ENCODE measurements at regions not wholly inside any gene's neighbourhood (a gene's known extent, or its start where the extent isn't known, plus 50 kb on each side); places are given as distances from the start of the nearest gene placed in this dataset.

DNA sequence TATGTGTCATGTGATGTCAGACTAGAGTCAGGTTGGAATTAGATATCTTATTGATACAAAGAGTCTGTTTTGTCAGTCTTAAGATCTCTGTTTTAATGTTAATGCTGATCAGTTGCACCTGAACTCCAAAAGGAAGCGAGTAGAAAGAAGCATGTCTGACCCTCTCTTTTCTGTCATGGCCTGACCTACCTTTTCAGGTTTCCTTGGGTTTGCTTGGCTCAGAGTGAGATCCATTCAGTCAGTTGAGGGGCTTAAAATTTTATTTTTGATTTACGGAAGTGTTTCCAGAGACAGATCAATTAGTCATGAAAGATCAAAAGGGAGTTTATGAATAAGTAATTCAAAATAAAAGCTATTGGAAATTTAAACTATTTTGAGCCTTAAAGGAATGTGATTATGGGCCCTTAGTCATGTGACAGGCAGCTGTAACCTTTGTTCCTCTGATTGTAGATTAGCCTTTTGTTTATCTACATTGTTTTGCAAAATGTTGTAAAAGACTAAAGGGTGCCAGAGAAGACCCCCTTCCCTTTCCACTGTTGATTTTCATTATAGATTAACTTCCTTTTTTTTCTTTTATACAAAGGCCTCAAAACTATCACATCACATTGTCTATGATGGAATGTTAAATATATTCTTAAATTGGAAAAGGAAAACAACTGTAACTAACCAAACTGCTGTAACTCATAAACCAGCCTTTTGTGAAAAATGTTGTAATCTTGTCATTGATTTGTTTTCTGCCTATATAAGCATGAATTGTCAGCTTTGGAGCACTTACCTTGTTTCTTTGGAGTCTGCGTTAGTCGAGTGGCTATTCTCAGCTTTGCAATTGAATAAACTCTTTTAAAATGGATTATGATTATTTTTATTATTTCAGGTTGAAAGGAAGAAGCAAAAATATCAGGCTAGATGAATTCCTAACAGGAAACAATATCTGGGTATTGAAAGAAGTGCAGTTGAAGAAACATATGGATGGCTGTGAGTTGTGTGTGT is 195.5 kb upstream of the MBL2 start:
- TF ChIP-seq, protein P1, sequence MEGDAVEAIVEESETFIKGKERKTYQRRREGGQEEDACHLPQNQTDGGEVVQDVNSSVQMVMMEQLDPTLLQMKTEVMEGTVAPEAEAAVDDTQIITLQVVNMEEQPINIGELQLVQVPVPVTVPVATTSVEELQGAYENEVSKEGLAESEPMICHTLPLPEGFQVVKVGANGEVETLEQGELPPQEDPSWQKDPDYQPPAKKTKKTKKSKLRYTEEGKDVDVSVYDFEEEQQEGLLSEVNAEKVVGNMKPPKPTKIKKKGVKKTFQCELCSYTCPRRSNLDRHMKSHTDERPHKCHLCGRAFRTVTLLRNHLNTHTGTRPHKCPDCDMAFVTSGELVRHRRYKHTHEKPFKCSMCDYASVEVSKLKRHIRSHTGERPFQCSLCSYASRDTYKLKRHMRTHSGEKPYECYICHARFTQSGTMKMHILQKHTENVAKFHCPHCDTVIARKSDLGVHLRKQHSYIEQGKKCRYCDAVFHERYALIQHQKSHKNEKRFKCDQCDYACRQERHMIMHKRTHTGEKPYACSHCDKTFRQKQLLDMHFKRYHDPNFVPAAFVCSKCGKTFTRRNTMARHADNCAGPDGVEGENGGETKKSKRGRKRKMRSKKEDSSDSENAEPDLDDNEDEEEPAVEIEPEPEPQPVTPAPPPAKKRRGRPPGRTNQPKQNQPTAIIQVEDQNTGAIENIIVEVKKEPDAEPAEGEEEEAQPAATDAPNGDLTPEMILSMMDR (IDR thresholded peaks at IDR 0.05; ENCODE audit: extremely low read depth, missing control alignments), result no peak
- no peak for DNase-seq (ENCODE audit: low spot score)

DNA sequence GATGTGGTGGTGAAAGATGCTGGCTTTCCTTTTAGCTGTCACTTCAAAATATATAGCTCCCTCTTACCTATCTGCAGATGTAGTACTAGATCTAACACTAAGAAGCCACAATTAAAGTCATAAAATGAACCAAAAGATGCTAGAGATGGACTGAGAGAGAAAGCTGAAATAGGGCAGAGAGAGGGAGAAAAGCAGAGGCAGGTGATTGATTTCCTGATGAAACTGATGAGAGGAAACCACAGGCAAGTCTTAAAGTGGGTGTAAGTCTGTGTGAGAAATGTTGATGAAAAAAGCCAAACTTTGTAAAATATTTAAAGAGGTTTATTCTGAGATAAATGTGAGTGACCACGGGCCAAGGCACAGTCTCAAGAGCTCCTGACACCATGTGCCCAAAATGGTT is 194.3 kb upstream of the MBL2 start:
- TF ChIP-seq, protein P1 (IDR thresholded peaks at IDR 0.05; ENCODE audit: extremely low read depth, missing control alignments), result no peak
- DNase-seq (ENCODE audit: low spot score), result no peak

DNA sequence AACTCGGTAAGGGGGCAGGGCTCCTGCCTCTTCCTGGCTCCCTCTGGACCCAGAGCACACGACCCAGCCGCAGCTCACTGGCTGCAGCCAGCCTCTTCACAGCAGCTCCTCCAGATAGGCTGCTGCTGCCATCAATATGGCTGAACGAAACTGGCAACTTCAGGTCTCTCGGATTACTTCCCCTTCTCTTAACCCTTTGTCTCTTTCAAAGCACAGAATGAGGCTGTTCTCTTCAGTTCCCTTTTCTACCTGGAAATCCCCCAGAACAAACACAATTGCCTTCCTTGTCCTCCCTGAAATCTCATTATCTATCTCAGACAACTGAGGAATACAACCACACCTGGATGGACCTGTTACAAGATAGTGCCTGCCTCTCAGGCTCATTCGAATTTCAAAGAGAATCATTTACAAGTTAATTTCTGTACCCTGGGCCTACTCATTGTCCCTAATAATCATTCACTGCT is 193.4 kb upstream of the MBL2 start:
- TF ChIP-seq, protein P1 (IDR thresholded peaks at IDR 0.05; ENCODE audit: extremely low read depth, missing control alignments), result no peak
- peak; percentile 67 for DNase-seq (ENCODE audit: low spot score)

DNA sequence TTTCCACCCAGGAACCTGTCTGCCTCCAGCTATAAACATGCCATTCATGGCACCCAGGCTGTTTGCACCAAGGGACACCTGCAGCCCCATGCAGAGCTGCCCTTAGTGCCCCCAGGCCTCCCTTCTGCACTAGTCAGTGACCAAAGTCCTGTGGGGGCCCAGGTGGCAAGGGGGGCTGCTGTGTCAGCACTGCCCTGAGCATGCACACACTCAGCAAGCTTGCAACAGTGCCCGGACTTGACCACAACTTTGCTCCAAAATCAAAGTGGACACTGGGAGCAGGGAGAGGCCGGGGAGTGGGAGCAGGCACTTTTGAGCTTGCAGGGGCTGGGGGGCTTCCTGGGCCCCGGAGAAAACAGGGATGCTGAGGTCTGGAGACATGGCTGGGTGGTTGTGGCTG is 192.9 kb upstream of the MBL2 start:
- DNase-seq (ENCODE audit: low spot score), result no peak
- TF ChIP-seq, protein P1 (IDR thresholded peaks at IDR 0.05; ENCODE audit: extremely low read depth, missing control alignments), result no peak

DNA sequence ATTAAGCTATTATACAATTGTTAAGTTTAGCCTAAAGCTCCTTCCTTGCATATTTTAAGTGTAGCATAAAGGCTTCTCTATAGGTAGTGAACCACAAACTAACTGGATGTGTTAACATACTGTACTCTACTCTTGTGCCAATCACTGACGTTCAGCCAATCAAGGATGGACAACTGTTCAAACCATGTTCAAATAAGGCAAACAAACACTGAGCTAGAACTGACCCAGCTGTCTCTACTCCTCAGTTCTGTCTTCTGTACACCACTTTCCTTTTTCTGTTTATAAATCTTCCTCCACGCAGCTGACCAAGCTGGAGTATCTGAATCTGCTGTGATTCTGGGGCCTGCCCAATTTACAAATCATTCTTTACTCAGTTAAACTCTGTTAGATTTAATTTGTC is 188.7 kb upstream of the MBL2 start:
- DNase-seq (ENCODE audit: low spot score), result no peak
- TF ChIP-seq, protein P1 (IDR thresholded peaks at IDR 0.05; ENCODE audit: extremely low read depth, missing control alignments), result no peak

DNA sequence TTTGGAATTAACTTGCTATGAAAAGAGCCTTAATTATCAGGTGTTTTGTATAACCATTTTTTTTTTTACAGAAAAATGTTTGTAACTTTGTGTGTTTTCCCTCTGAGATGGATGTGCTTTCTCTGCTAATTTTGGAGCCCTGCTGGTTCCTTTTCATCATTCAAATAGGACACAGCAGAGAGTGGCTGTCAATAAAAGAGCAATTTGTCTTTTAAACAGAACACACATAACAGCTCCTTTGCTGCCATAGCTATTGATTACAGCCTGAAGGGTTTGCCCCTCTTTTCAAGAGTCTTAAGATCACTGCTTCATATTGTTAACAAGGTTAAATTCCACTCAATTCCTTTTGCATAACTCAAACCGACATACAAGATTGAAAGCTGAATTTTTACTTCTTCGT is 187.2 kb upstream of the MBL2 start:
- no peak for DNase-seq (ENCODE audit: low spot score)
- TF ChIP-seq, protein P1 (IDR thresholded peaks at IDR 0.05; ENCODE audit: extremely low read depth, missing control alignments), result no peak

DNA sequence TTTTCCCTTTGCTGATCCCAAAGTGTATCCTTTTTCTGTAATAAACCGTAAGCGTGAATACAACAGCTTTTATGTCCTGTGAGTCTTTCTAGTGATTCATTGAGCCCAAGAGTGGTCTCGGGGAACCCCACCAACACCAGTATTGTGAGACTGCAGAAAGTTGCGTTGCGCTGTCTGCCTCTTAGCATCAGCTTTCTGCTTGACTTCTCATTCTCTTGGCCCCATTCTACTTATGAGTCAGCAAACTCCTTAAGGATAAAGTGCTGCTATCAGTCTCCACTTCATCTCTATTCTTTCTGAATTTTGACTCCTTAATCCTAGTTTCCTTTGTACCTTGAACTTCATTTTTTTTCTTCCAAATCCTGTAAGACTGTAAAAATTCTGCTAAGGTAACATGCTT is 184.3 kb upstream of the MBL2 start:
- TF ChIP-seq, protein P1 (IDR thresholded peaks at IDR 0.05; ENCODE audit: extremely low read depth, missing control alignments), result no peak
- no peak for DNase-seq (ENCODE audit: low spot score)
